K562 (cell line): ENCODE measurements at regions not wholly inside any gene's neighbourhood (a gene's known extent, or its start where the extent isn't known, plus 50 kb on each side); places are given as distances from the start of the nearest gene placed in this dataset.

Source experiments
- ATAC-seq: fragments of 200-7000 bp; cut with Tn5 transposase; 3 replicates; pipeline ENCODE4 v1.9.1; 2020; ENCODE audit warnings: moderate library complexity
- BruUV-seq: library from RNA; stranded (reverse); fragments of 400-500 nt; replicated peaks from 2 replicates; lab custom pipeline; 2021; lab: Mats Ljungman, UMichigan
- CTCF ChIA-PET: fragments of 300-600 bp; formaldehyde crosslinking; extraction: SDS; loops from one replicate; lab custom pipeline; 2021; ENCODE audit warnings: low intra/inter-chr PET ratio; lab: Yijun Ruan, JAX
- POLR2A ChIA-PET: fragments of 300-600, 350-650 bp; sonication (Branson Sonifier 250); formaldehyde crosslinking; extraction: SDS; loops from one replicate; lab custom pipeline; 2021; ENCODE audit warnings: antibody characterized with exemption, inconsistent platforms; lab: Yijun Ruan, JAX
- DNase-seq, 4 experiments: peaks; one replicate each; pipeline versions ENCODE4 v3.0.0 to v3.0.0-alpha.2; 2011 to 2018; ENCODE audit warnings: low spot score in 3 of 4, mixed read lengths in 3 of 4; ENCODE audit errors: extremely low read depth in 1 of 4
- FAIRE-seq: peaks from 2 replicates; lab custom pipeline; 2011; peaks lifted over from hg19 to GRCh38; lab: Jason Lieb, UNC
- H2AFZ ChIP-seq: 2 replicates; pipeline ENCODE4 v1.6.0; 2011; ENCODE audit warnings: low read depth, low read length, control low read depth, inconsistent platforms
- H3K27ac ChIP-seq: fragments of 200-600 bp; 3 replicates; pipeline ENCODE4 v1.8.0; 2011; ENCODE audit warnings: low read depth, mild to moderate bottlenecking, control low read depth, inconsistent platforms, low read length, moderate library complexity, mixed read lengths; ENCODE audit errors: extremely low read depth
- H3K27me3 ChIP-seq, 2 experiments: fragments of 300-600 bp in 1 of 2; 2 replicates in 1 of 2; 3 replicates in 1 of 2; pipeline versions ENCODE4 v1.6.0 to v1.8.0; 2011; ENCODE audit warnings: inconsistent platforms in 2 of 2, low read length in 2 of 2, mild to moderate bottlenecking in 1 of 2, mixed read lengths in 1 of 2, moderate library complexity in 1 of 2; ENCODE audit not compliant: control insufficient read depth in 2 of 2, insufficient read depth in 2 of 2
- H3K36me3 ChIP-seq: fragments of 300-600 bp; 3 replicates; pipeline ENCODE4 v1.8.0; 2011; ENCODE audit warnings: mild to moderate bottlenecking, low read length, inconsistent platforms; ENCODE audit not compliant: control insufficient read depth, insufficient read depth
- H3K4me1 ChIP-seq, 2 experiments: fragments of 200-600 bp in 1 of 2; replicated peaks in 1 of 2; 2 replicates in 1 of 2; 3 replicates in 1 of 2; pipeline versions ENCODE4 v1.5.1 to v1.8.0; 2011; ENCODE audit warnings: inconsistent platforms in 2 of 2, low read length in 2 of 2, mild to moderate bottlenecking in 1 of 2, mixed read lengths in 1 of 2, moderate library complexity in 1 of 2; ENCODE audit not compliant: control insufficient read depth in 2 of 2, insufficient read depth in 2 of 2
- H3K4me2 ChIP-seq: 2 replicates; pipeline ENCODE4 v1.6.1; 2011; ENCODE audit warnings: low read length, control low read depth, inconsistent platforms, mixed read lengths; ENCODE audit not compliant: insufficient read depth
- H3K4me3 ChIP-seq: fragments of 200-600 bp; sonication (generic), shearing (Covaris generic); 2 replicates; pipeline ENCODE4 v1.5.1; 2016; ENCODE audit warnings: control low read depth, inconsistent platforms
- H3K79me2 ChIP-seq: fragments of 200-600 bp; 3 replicates; pipeline ENCODE4 v1.8.0; 2011; ENCODE audit warnings: low read length, inconsistent platforms; ENCODE audit not compliant: control insufficient read depth, insufficient read depth
- H3K9ac ChIP-seq, 2 experiments: 2 replicates each; pipeline versions ENCODE4 v1.6.0 to v1.6.1; 2011; ENCODE audit warnings: low read depth in 2 of 2, low read length in 2 of 2, control low read depth in 1 of 2, inconsistent platforms in 1 of 2, mild to moderate bottlenecking in 1 of 2, mixed read lengths in 1 of 2; ENCODE audit not compliant: insufficient read depth in 1 of 2
- H3K9me1 ChIP-seq: one replicate; pipeline ENCODE4 v1.6.0; 2011; ENCODE audit warnings: inconsistent platforms, mild to moderate bottlenecking, low read length, moderate library complexity; ENCODE audit not compliant: control insufficient read depth, insufficient read depth
- H3K9me3 ChIP-seq: replicated peaks from 2 replicates; pipeline ENCODE4 v1.5.1; 2011; ENCODE audit warnings: low read depth, low read length, inconsistent platforms; ENCODE audit not compliant: control insufficient read depth, insufficient read depth
- H4K20me1 ChIP-seq: replicated peaks from 2 replicates; pipeline ENCODE4 v1.6.1; 2011; ENCODE audit warnings: low read length, inconsistent platforms, mixed read lengths; ENCODE audit not compliant: control insufficient read depth, insufficient read depth
- BRD9 ChIP-seq: fragments of 450-650 bp; IDR thresholded peaks from 2 replicates; pipeline ENCODE4 v1.6.1; 2018; ENCODE audit warnings: low read depth; ENCODE audit not compliant: partially characterized antibody
- COPS2 ChIP-seq: fragments of 450-650 bp; conservative IDR thresholded peaks from 2 replicates; pipeline ENCODE4 v1.6.1; 2016; ENCODE audit warnings: mild to moderate bottlenecking, moderate library complexity
- ESRRA ChIP-seq: fragments of 450-650 bp; IDR thresholded peaks from 2 replicates; pipeline ENCODE4 v1.6.1; 2014; ENCODE audit warnings: low read depth, mild to moderate bottlenecking, moderate library complexity, borderline replicate concordance
- PTRF ChIP-seq: fragments of 450-650 bp; IDR thresholded peaks from 2 replicates; pipeline ENCODE4 v1.6.1; 2016; ENCODE audit warnings: mild to moderate bottlenecking, missing genetic modification characterization, missing compliant biosample characterization
- WGBS: fragments of 100-300 bp; shearing (Covaris generic); methylation state at CpG from one replicate; pipeline ENCODE4 v1.1.6; 2016; ENCODE audit warnings: low coverage, mixed read lengths; ENCODE audit not compliant: insufficient coverage; ENCODE audit errors: missing lambda C conversion rate; 5-methylcytosine and 5-hydroxymethylcytosine counted together
- in situ Hi-C: fragments of 300-500 bp; cut with MboI; formaldehyde crosslinking; loops from 4 replicates; pipeline ENCODE4 v1.15.0; 2018; ENCODE audit warnings: inconsistent platforms, mixed read lengths
- intact Hi-C: fragments of 100-400 bp; cut with micrococcal nuclease; formaldehyde crosslinking; loops from 2 replicates; pipeline ENCODE4 v1.14.2; 2022
- TF ChIP-seq, protein P1 (sequence below): fragments of 450-650 bp; IDR thresholded peaks from 2 replicates; pipeline ENCODE4 v1.7.0; 2016; ENCODE audit warnings: borderline replicate concordance
- TF ChIP-seq, protein P2 (sequence below): fragments of 450-650 bp; conservative IDR thresholded peaks from 2 replicates; pipeline ENCODE4 v1.6.1; 2016; ENCODE audit warnings: missing genetic modification characterization, low read depth, mild to moderate bottlenecking, missing compliant biosample characterization, moderate library complexity
- TF ChIP-seq, protein P3 (sequence below): fragments of 450-650 bp; formaldehyde crosslinking; IDR thresholded peaks from 2 replicates; pipeline ENCODE4 v1.4.0; 2020; ENCODE audit warnings: mild to moderate bottlenecking, mixed read lengths

DNA sequence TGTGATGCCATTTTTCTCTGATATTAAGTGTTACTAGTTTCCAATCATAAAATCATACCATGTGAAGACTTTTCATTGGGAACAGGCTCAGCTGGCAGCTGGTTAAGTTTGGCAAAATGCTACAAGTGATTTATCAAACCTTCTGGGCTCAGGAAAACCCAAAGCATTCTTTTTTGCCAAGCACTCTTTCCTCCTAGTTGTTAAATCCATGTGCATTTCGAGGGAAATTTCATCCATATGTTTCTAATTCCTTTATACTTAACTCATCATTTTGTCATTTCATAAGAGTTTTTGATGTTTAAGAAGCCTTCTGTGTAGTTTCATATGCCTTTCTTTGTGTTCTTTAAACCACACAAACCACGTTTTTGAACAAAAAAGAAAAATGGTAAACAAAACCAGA is 217.6 kb upstream of the PDE10A start:
- H3K4me3 ChIP-seq, result no peak overlapping the region
- BruUV-seq, result no TSS peak
- FAIRE-seq, result no peak
- no peak overlapping the region for H3K9ac ChIP-seq
- DNase-seq, result no peak
- CTCF ChIA-PET, result interaction anchor here (1.4 kb wide), 1 partner anchor 225 kb away, joined by 3 read pairs; no protein-coding TSS in a partner anchor
- no peaks in the 10 kb centered on the region; a peak in 1 of 5 replicates for H3K27me3 ChIP-seq
- POLR2A ChIA-PET, result no interaction called here
- intact Hi-C loops (no loop called here), in situ Hi-C loops (loop anchor here (25.0 kb wide), 1 partner anchor 1457 kb away; the partner anchor contains the start of gene TTLL2)
- no peaks in the 10 kb centered on the region for H3K4me1 ChIP-seq
- H3K27ac ChIP-seq, result no peak overlapping the region
- H3K4me2 ChIP-seq, result no peak overlapping the region
- no peaks in the 10 kb centered on the region for H3K36me3 ChIP-seq
- no peaks in the 10 kb centered on the region for H3K9me1 ChIP-seq
- no peak overlapping the region for H2AFZ ChIP-seq
- no peaks in the 10 kb centered on the region for H3K79me2 ChIP-seq
- H3K9me3 ChIP-seq, result no peaks in the 10 kb centered on the region
- ATAC-seq, result no peak
- whole genome bisulfite sequencing, result 4% methylated on average over 2 of the region's 2 CpGs
- H4K20me1 ChIP-seq, result no peaks in the 10 kb centered on the region
- TF ChIP-seq, protein P1, sequence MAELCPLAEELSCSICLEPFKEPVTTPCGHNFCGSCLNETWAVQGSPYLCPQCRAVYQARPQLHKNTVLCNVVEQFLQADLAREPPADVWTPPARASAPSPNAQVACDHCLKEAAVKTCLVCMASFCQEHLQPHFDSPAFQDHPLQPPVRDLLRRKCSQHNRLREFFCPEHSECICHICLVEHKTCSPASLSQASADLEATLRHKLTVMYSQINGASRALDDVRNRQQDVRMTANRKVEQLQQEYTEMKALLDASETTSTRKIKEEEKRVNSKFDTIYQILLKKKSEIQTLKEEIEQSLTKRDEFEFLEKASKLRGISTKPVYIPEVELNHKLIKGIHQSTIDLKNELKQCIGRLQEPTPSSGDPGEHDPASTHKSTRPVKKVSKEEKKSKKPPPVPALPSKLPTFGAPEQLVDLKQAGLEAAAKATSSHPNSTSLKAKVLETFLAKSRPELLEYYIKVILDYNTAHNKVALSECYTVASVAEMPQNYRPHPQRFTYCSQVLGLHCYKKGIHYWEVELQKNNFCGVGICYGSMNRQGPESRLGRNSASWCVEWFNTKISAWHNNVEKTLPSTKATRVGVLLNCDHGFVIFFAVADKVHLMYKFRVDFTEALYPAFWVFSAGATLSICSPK, result no peak
- TF ChIP-seq COPS2 (no peak), PTRF (no peak), BRD9 (no peak), ESRRA (no peak)
- TF ChIP-seq, protein P2, sequence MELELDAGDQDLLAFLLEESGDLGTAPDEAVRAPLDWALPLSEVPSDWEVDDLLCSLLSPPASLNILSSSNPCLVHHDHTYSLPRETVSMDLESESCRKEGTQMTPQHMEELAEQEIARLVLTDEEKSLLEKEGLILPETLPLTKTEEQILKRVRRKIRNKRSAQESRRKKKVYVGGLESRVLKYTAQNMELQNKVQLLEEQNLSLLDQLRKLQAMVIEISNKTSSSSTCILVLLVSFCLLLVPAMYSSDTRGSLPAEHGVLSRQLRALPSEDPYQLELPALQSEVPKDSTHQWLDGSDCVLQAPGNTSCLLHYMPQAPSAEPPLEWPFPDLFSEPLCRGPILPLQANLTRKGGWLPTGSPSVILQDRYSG, result no peak
- TF ChIP-seq, protein P3, sequence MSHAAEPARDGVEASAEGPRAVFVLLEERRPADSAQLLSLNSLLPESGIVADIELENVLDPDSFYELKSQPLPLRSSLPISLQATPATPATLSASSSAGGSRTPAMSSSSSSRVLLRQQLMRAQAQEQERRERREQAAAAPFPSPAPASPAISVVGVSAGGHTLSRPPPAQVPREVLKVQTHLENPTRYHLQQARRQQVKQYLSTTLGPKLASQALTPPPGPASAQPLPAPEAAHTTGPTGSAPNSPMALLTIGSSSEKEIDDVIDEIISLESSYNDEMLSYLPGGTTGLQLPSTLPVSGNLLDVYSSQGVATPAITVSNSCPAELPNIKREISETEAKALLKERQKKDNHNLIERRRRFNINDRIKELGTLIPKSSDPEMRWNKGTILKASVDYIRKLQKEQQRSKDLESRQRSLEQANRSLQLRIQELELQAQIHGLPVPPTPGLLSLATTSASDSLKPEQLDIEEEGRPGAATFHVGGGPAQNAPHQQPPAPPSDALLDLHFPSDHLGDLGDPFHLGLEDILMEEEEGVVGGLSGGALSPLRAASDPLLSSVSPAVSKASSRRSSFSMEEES (CRISPR knock-in tag), result no peak
